Limb (tissue), 2 donors: ENCODE measurements at regions not wholly inside any gene's neighbourhood (a gene's known extent, or its start where the extent isn't known, plus 50 kb on each side); places are given as distances from the start of the nearest gene placed in this dataset.

Experiments
- DNase-seq, 2 donors: peaks; one replicate each; pipeline ENCODE4 v3.0.0-alpha.2; 2016; ENCODE audit errors: extremely low spot score in 2 of 2

DNA sequence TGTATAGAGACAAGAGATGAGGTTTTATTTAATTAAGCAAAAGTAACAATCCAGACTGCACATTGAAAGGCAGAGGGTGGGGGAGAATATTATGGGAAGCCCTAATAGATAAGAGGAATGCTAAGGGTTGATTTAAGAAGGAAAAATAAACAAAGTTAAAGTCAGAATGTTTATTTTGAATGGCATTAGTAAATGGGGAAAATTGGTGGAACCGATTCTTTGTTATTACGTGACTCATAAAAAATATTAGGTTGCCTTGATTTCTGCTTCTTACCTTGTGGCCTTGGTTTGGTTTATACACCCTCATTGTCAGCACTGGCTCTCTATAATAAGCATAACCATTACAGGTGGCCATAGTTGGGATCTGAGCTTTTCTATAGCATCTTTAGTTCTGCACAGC lies 674.8 kb upstream of the CITED2 start:
- DNase-seq = no peak

GRCh38 chr6:140048202-140048790 lies 673.8 kb upstream of the CITED2 start:
- no peak for DNase-seq

DNA sequence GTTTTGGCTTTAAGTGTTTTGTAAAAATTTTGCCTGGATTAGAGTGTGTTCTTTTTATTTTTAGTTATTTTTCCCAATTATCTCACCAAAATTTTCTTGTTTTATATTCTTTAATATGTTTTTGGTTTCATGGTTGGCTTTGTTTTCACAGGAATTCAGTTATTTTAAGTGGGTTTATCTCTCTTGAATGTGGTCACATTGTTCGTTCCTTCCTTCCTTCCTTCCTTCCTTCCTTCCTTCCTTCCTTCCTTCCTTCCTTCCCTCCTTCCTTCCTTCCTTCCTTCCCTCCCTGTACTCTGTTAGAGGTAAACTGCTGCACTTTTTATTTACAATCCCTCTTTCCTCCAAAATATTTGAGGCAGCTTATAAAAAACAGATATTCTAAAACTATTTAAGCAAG lies 672.9 kb upstream of the CITED2 start:
- DNase-seq = no peak

- DNase-seq = no peak
Measured at GRCh38 chr6:140046016-140046632, 671.7 kb upstream of the CITED2 start.

- no peak for DNase-seq
Measured at GRCh38 chr6:140045116-140045515, 670.7 kb upstream of the CITED2 start.

GRCh38 chr6:140044626-140045025 lies 670.2 kb upstream of the CITED2 start:
- DNase-seq = no peak

GRCh38 chr6:140043762-140044378 lies 669.4 kb upstream of the CITED2 start:
- no peak for DNase-seq

DNA sequence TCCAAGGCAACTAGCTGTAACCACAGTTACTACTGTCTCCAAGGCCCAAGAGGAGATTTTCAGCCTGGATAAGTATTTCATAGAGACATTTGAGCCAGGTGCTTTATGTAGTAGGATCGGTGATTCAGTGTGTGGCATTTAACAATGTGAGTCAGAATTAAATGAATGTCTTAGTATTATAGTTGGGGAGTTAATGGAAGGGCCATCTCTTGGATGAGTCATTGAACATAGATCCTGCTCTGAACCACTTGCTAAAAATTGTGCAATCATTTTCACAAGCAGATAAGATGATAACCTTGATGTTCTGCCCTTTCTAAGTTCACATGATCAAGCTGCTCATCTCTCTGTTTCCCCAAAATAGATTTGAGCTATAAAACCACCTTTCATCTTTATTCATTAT lies 668.9 kb upstream of the CITED2 start:
- DNase-seq = no peak

- DNase-seq = no peak
Measured at GRCh38 chr6:140041571-140042332, 667.3 kb upstream of the CITED2 start.

- DNase-seq = no peak
Measured at GRCh38 chr6:140041056-140041455, 666.6 kb upstream of the CITED2 start.

DNA sequence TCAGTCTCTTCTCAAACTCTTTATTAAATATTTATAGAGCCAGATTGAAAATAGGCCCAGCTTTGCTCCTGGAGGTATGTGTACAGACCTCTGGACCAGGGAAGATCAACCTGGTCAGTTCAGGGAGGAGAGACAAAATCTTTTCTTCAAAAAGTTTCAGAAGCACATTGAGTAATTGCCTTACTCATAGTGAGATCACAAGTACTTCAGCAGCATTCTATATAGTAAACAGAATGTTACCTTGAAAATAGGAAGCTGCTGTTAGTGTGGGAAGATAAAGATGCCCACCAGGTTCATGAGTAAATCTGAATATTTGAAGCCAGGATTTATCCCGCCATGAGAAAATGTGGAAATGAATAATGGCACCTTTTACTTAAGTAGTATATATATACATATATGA lies 665.9 kb upstream of the CITED2 start:
- DNase-seq = no peak

DNA sequence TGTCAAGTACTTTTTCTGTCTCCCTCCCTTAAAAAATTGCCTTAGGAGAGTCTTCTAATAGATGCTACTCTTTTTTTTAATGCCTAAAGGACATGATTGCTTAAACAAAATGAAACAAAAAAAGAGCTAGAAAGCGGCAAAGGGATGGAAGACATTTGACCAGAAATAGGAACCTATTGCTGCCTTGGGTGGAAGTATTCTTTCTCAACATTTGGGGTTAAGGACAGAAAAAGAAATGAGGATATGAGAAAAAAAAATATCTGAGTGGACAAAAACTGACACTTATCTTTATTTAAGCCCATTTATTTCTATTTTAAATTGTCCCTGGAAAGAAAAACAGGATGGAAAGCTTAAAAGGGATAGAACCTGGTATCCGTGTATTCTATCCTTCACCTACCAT lies 664.9 kb upstream of the CITED2 start:
- no peak for DNase-seq

- DNase-seq = no peak
Measured at GRCh38 chr6:140036196-140036595, 661.7 kb upstream of the CITED2 start.

GRCh38 chr6:140032189-140032588 lies 657.7 kb upstream of the CITED2 start:
- no peak for DNase-seq

- DNase-seq = no peak
Measured at GRCh38 chr6:140029551-140029950, 655.1 kb upstream of the CITED2 start.

GRCh38 chr6:140027219-140027618 lies 652.8 kb upstream of the CITED2 start:
- no peak for DNase-seq

GRCh38 chr6:140026546-140026945 lies 652.1 kb upstream of the CITED2 start:
- DNase-seq = no peak

DNA sequence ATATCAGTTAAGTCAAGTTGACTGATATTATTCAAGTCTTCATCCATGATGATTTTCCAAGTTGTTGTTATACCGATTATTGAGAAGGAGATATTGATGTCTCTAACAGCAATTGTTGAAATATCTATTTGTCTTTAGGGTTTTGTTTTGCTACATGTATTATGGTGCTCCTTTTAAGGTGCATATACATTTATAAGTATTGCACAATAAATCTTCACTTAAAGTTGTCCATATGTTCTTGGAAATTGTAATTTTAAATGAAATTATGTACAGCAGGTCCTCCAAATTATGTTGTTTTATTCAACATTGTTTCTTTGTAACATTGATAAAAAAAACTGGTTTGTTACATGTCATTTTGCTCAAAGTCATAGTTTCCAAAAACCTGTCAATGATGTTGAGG lies 650.7 kb upstream of the CITED2 start:
- no peak for DNase-seq

GRCh38 chr6:140020207-140020791 lies 645.9 kb upstream of the CITED2 start:
- no peak for DNase-seq

DNA sequence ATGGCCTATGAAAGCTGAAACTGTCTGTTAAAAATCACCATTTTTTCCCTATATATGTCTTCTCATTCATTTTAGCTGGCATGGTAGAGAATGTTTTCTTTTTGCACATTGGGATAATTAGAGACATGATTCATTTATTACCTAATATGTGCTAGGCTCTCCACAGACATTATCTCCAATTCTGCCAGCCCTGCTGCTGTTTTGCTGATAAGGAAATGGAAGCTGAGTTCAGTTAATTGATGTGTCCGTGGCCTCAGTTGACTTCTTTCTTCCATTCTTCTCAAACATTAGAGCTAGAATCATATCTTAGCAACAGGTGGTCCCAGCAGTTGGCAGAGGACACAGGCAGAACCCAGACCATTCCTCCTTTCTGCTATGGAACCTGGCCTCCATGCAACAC lies 644.1 kb upstream of the CITED2 start:
- DNase-seq = no peak

GRCh38 chr6:140017470-140017869 lies 643.0 kb upstream of the CITED2 start:
- no peak for DNase-seq

DNA sequence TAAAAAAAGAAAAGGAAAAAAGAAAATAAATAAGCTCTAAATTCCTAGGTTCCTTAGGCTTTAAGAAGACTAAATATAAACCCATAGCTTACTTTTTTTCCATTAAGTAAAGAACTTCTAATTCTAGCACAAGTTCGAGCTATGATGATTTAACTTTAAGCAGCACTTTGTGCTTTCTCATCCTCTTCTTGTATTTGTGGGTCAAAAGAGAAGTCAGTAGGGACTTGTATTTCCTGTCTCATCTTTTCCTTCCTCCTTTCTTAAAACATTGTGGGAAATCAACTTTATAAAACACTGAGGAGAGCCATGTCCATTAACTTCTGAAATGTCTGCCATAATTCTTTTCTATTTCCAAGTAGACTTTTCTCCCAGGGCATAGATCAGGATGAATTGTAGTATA lies 637.7 kb upstream of the CITED2 start:
- no peak for DNase-seq
